ENCODE measurements at regions not wholly inside any gene's neighbourhood (a gene's known extent, or its start where the extent isn't known, plus 50 kb on each side); places are given as distances from the start of the nearest gene placed in this dataset.

GRCh38 chr11:81574301-81574700 lies 1159.4 kb downstream of the FAM181B start:
- no peak overlapping the region for H3K4me3 ChIP-seq (replicated peaks; ENCODE audit: insufficient read depth, low read length)
- H3K27me3 ChIP-seq (ENCODE audit: insufficient read depth, poor library complexity, severe bottlenecking), result no peaks in the 10 kb centered on the region
- H3K27ac ChIP-seq (replicated peaks), result no peak overlapping the region
- DNase-seq (ENCODE audit: low read depth in 1 of 2, low spot score in 1 of 2), result no peak
- TF ChIP-seq CTCF (IDR thresholded peaks at IDR 0.05; ENCODE audit: insufficient read depth, low read length) (no peak), GABPA (IDR thresholded peaks at IDR 0.05; ENCODE audit: low read depth) (no peak), SPI1 (IDR thresholded peaks at IDR 0.05; ENCODE audit: borderline replicate concordance, low read depth) (no peak), REST (IDR thresholded peaks at IDR 0.05; ENCODE audit: insufficient replicate concordance, low read depth) (no peak), POLR2AphosphoS5 (IDR thresholded peaks at IDR 0.05; ENCODE audit: low read depth) (no peak)

GRCh38 chr11:81573367-81573766 lies 1160.3 kb downstream of the FAM181B start:
- no peak for TF ChIP-seq POLR2AphosphoS5 (IDR thresholded peaks at IDR 0.05; ENCODE audit: low read depth)
- no peak for TF ChIP-seq SPI1 (IDR thresholded peaks at IDR 0.05; ENCODE audit: borderline replicate concordance, low read depth)
- no peak for TF ChIP-seq CTCF (IDR thresholded peaks at IDR 0.05; ENCODE audit: insufficient read depth, low read length)
- no peak for TF ChIP-seq GABPA (IDR thresholded peaks at IDR 0.05; ENCODE audit: low read depth)
- TF ChIP-seq REST (IDR thresholded peaks at IDR 0.05; ENCODE audit: insufficient replicate concordance, low read depth), result no peak
- no peak overlapping the region for H3K27ac ChIP-seq (replicated peaks)
- H3K4me3 ChIP-seq (replicated peaks; ENCODE audit: insufficient read depth, low read length), result no peak overlapping the region
- no peaks in the 10 kb centered on the region for H3K27me3 ChIP-seq (ENCODE audit: insufficient read depth, poor library complexity, severe bottlenecking)
- no peak for DNase-seq (ENCODE audit: low read depth in 1 of 2, low spot score in 1 of 2)

- H3K27ac ChIP-seq (replicated peaks), result no peak overlapping the region
- no peak overlapping the region for H3K4me3 ChIP-seq (replicated peaks; ENCODE audit: insufficient read depth, low read length)
- no peaks in the 10 kb centered on the region for H3K27me3 ChIP-seq (ENCODE audit: insufficient read depth, poor library complexity, severe bottlenecking)
- DNase-seq (ENCODE audit: low read depth in 1 of 2, low spot score in 1 of 2), result no peak
- no peak for TF ChIP-seq CTCF (IDR thresholded peaks at IDR 0.05; ENCODE audit: insufficient read depth, low read length)
- no peak for TF ChIP-seq REST (IDR thresholded peaks at IDR 0.05; ENCODE audit: insufficient replicate concordance, low read depth)
- no peak for TF ChIP-seq POLR2AphosphoS5 (IDR thresholded peaks at IDR 0.05; ENCODE audit: low read depth)
- TF ChIP-seq GABPA (IDR thresholded peaks at IDR 0.05; ENCODE audit: low read depth), result no peak
- no peak for TF ChIP-seq SPI1 (IDR thresholded peaks at IDR 0.05; ENCODE audit: borderline replicate concordance, low read depth)
Measured at GRCh38 chr11:81570669-81571068, 1163.0 kb downstream of the FAM181B start.

Data from HL-60 (cell line).